GM12878 (cell line): ENCODE measurements at regions not wholly inside any gene's neighbourhood (a gene's known extent, or its start where the extent isn't known, plus 50 kb on each side); places are given as distances from the start of the nearest gene placed in this dataset.

Experiments
- ATAC-seq: fragments of 200-7000 bp; cut with Tn5 transposase; 3 replicates; pipeline ENCODE4 v1.9.1; 2020; ENCODE audit warnings: mild to moderate bottlenecking, moderate library complexity
- BruUV-seq: library from RNA; stranded (reverse); fragments of 400-500 nt; replicated peaks from 2 replicates; lab custom pipeline; 2021; lab: Mats Ljungman, UMichigan
- CTCF ChIA-PET: fragments of 300-600 bp; sonication (Branson Sonifier 250); formaldehyde crosslinking; extraction: SDS; loops from one replicate; lab custom pipeline; 2021; ENCODE audit warnings: inconsistent platforms; lab: Yijun Ruan, JAX
- POLR2A ChIA-PET: fragments of 350-600 bp; formaldehyde crosslinking; extraction: SDS; loops from one replicate; lab custom pipeline; 2021; ENCODE audit warnings: inconsistent platforms; lab: Charles Lee
- RAD21 ChIA-PET: fragments of 300-600 bp; sonication (Branson Sonifier 250); formaldehyde crosslinking; loops from one replicate; lab custom pipeline; 2023; ENCODE audit warnings: antibody characterized with exemption; ENCODE audit not compliant: unreplicated experiment; lab: Charles Lee
- SMC1A ChIA-PET: fragments of 300-600 bp; sonication (Branson Sonifier 250); formaldehyde crosslinking; loops from one replicate; lab custom pipeline; 2023; ENCODE audit not compliant: unreplicated experiment, uncharacterized antibody; lab: Charles Lee
- DNase-seq: peaks from one replicate; pipeline ENCODE4 v3.0.0-alpha.2; 2011; ENCODE audit warnings: low read depth, low spot score
- FAIRE-seq: peaks from 3 replicates; lab custom pipeline; 2011; peaks lifted over from hg19 to GRCh38; lab: Jason Lieb, UNC
- H2AFZ ChIP-seq: 2 replicates; pipeline ENCODE4 v1.6.0; 2011; ENCODE audit warnings: low read depth, low read length, control low read depth; ENCODE audit not compliant: control insufficient read depth
- H3K27ac ChIP-seq: 2 replicates; pipeline ENCODE4 v1.5.1; 2011; ENCODE audit warnings: control low read depth; ENCODE audit not compliant: control insufficient read depth, insufficient read depth
- H3K27me3 ChIP-seq, 2 experiments: replicated peaks in 1 of 2; 2 replicates each; pipeline versions ENCODE4 v1.6.0 to v1.6.1; 2011; ENCODE audit warnings: low read length in 1 of 2; ENCODE audit not compliant: control insufficient read depth in 2 of 2, insufficient read depth in 2 of 2
- H3K36me3 ChIP-seq, 2 experiments: 2 replicates each; pipeline ENCODE4 v1.5.1; 2011; ENCODE audit warnings: low read length in 1 of 2; ENCODE audit not compliant: control insufficient read depth in 2 of 2, insufficient read depth in 2 of 2
- H3K4me1 ChIP-seq: 2 replicates; pipeline ENCODE4 v1.6.1; 2011; ENCODE audit warnings: mild to moderate bottlenecking, low read length, moderate library complexity, mixed read lengths; ENCODE audit not compliant: control insufficient read depth, insufficient read depth
- H3K4me2 ChIP-seq: 2 replicates; pipeline ENCODE4 v1.6.0; 2011; ENCODE audit warnings: control low read depth; ENCODE audit not compliant: control insufficient read depth, insufficient read depth
- H3K4me3 ChIP-seq: fragments of 200-600 bp; sonication (generic); 2 replicates; pipeline ENCODE4 v1.5.1; 2016
- H3K79me2 ChIP-seq: 2 replicates; pipeline ENCODE4 v1.6.0; 2011; ENCODE audit warnings: low read length; ENCODE audit not compliant: control insufficient read depth, insufficient read depth
- H3K9ac ChIP-seq: 2 replicates; pipeline ENCODE4 v1.8.0; 2011; ENCODE audit warnings: low read length, control low read depth, mixed read lengths; ENCODE audit not compliant: control insufficient read depth, insufficient read depth
- H3K9me3 ChIP-seq: replicated peaks from 3 replicates; pipeline ENCODE4 v1.5.1; 2011; ENCODE audit warnings: mild to moderate bottlenecking, low read length; ENCODE audit not compliant: control insufficient read depth, insufficient read depth
- H4K20me1 ChIP-seq: 2 replicates; pipeline ENCODE4 v1.6.0; 2011; ENCODE audit not compliant: control insufficient read depth, insufficient read depth
- ATF2 ChIP-seq: IDR thresholded peaks from 2 replicates; pipeline ENCODE4 v1.6.1; 2012; ENCODE audit warnings: low read length, inconsistent platforms
- FOS ChIP-seq: IDR thresholded peaks from 3 replicates; pipeline ENCODE4 v1.6.1; 2011; ENCODE audit warnings: borderline replicate concordance; ENCODE audit not compliant: insufficient read length; ENCODE audit errors: extremely low read depth
- FOXK2 ChIP-seq: fragments of 450-650 bp; IDR thresholded peaks from 2 replicates; pipeline ENCODE4 v1.6.1; 2017; ENCODE audit warnings: mild to moderate bottlenecking, moderate library complexity
- JUND ChIP-seq: IDR thresholded peaks from 2 replicates; pipeline ENCODE4 v1.6.1; 2012; ENCODE audit warnings: low read depth, mild to moderate bottlenecking, low read length, improper control_type of control experiment, moderate library complexity
- NKRF ChIP-seq: fragments of 450-650 bp; conservative IDR thresholded peaks from 2 replicates; pipeline ENCODE4 v1.6.1; 2017; ENCODE audit warnings: mild to moderate bottlenecking, moderate library complexity
- STAT3 ChIP-seq: IDR thresholded peaks from 2 replicates; pipeline ENCODE4 v1.6.1; 2011; ENCODE audit warnings: low read depth, low read length, improper control_type of control experiment
- SUZ12 ChIP-seq: fragments of 200-600 bp; sonication (generic); IDR thresholded peaks from one replicate; pipeline ENCODE4 v1.6.1; 2018; ENCODE audit warnings: antibody characterized with exemption, mild to moderate bottlenecking; ENCODE audit not compliant: unreplicated experiment
- YY1 ChIP-seq: IDR thresholded peaks from 2 replicates; pipeline ENCODE4 v1.6.1; 2011; ENCODE audit warnings: low read depth, mild to moderate bottlenecking, low read length
- ZNF274 ChIP-seq: IDR thresholded peaks from one replicate; pipeline ENCODE4 v1.8.0; 2011; ENCODE audit not compliant: insufficient read length, insufficient read depth
- WGBS: methylation state at CpG from one replicate; pipeline ENCODE4 v1.1.6; 2016; ENCODE audit warnings: low lambda C conversion rate; ENCODE audit not compliant: insufficient replicate concordance, insufficient coverage; ENCODE audit errors: missing lambda C conversion rate; 5-methylcytosine and 5-hydroxymethylcytosine counted together
- in situ Hi-C: fragments of 300-500 bp; cut with MboI; formaldehyde crosslinking; loops from 9 replicates; pipeline ENCODE4 v1.14.3; 2018; ENCODE audit warnings: mixed read lengths
- intact Hi-C: fragments of 100-400 bp; cut with micrococcal nuclease; formaldehyde crosslinking; loops from one replicate; pipeline ENCODE4 v1.14.2; 2022; ENCODE audit not compliant: unreplicated experiment

GRCh38 chr15:62269504-62269903, 104.4 kb upstream of the C2CD4B start:
- BruUV-seq: no TSS peak
- intact Hi-C loops: no loop called here
- H3K27me3 ChIP-seq: no peaks in the 10 kb centered on the region
- no peak overlapping the region for H3K4me3 ChIP-seq
- no peak overlapping the region for H3K4me2 ChIP-seq
- ATAC-seq (no peak), DNase-seq (no peak), FAIRE-seq (no peak)
- no peak overlapping the region for H3K9ac ChIP-seq
- TF ChIP-seq JUND (no peak), ZNF274 (no peak), NKRF (no peak), FOXK2 (no peak), YY1 (no peak), ATF2 (no peak), SUZ12 (no peak), FOS (no peak), STAT3 (no peak)
- peaks cover 2% of the 10 kb centered on the region; the same call in 1 of the 3 replicates for H3K9me3 ChIP-seq
- H4K20me1 ChIP-seq: no peaks in the 10 kb centered on the region
- no peak overlapping the region for H3K27ac ChIP-seq
- in situ Hi-C loops: no loop called here
- no peak overlapping the region for H2AFZ ChIP-seq
- no peaks in the 10 kb centered on the region for H3K79me2 ChIP-seq
- CTCF ChIA-PET: no interaction called here
- RAD21 ChIA-PET: no interaction called here
- no peaks in the 10 kb centered on the region for H3K36me3 ChIP-seq
- H3K4me1 ChIP-seq: no peaks in the 10 kb centered on the region
- WGBS: 17% methylated on average over 5 of the region's 5 CpGs
- SMC1A ChIA-PET: no interaction called here
- POLR2A ChIA-PET: no interaction called here
